NT2/D1 (cell line): ENCODE measurements at regions not wholly inside any gene's neighbourhood (a gene's known extent, or its start where the extent isn't known, plus 50 kb on each side); places are given as distances from the start of the nearest gene placed in this dataset.

Source experiments
- SUZ12 ChIP-seq: IDR thresholded peaks from 2 replicates; pipeline ENCODE4 v1.6.1; 2011; ENCODE audit not compliant: insufficient read length, insufficient read depth; ENCODE audit errors: extremely low read depth
- YY1 ChIP-seq: IDR thresholded peaks from 2 replicates; pipeline ENCODE4 v1.6.1; 2011; ENCODE audit not compliant: insufficient read length, insufficient read depth
- ZNF274 ChIP-seq: IDR thresholded peaks from 2 replicates; pipeline ENCODE4 v1.6.1; 2011; ENCODE audit warnings: mild to moderate bottlenecking, low read depth, low read length

GRCh38 chr4:159051245-159052071 lies 51.4 kb upstream of the RAPGEF2 start:
- TF ChIP-seq SUZ12 (no peak), ZNF274 (no peak), YY1 (no peak)
